HepG2 (cell line): ENCODE measurements at regions not wholly inside any gene's neighbourhood (a gene's known extent, or its start where the extent isn't known, plus 50 kb on each side); places are given as distances from the start of the nearest gene placed in this dataset.

Experiments
- ATAC-seq: fragments of 200-7000 bp; cut with Tn5 transposase; 3 replicates; pipeline ENCODE4 v1.9.1; 2020; ENCODE audit warnings: mild to moderate bottlenecking, moderate library complexity
- BruUV-seq: library from RNA; stranded (reverse); fragments of 400-500 nt; replicated peaks from 2 replicates; lab custom pipeline; 2021; lab: Mats Ljungman, UMichigan
- CTCF ChIA-PET: fragments of 300-600 bp; formaldehyde crosslinking; extraction: SDS; loops from one replicate; lab custom pipeline; 2021; ENCODE audit warnings: low total read pairs, inconsistent platforms, low intra/inter-chr PET ratio; lab: Yijun Ruan, JAX
- POLR2A ChIA-PET: fragments of 350-600 bp; sonication (Branson Sonifier 250); formaldehyde crosslinking; loops from one replicate; lab custom pipeline; 2020; ENCODE audit warnings: antibody characterized with exemption, inconsistent platforms; lab: Yijun Ruan, JAX
- DNase-seq: peaks from one replicate; pipeline ENCODE4 v3.0.0-alpha.2; 2015; ENCODE audit warnings: low spot score
- FAIRE-seq: peaks from 3 replicates; lab custom pipeline; 2011; peaks lifted over from hg19 to GRCh38; lab: Jason Lieb, UNC
- H2AFZ ChIP-seq: one replicate; pipeline ENCODE4 v1.6.1; 2011; ENCODE audit warnings: low read length, inconsistent platforms
- H3K27ac ChIP-seq: fragments of 300-600 bp; 3 replicates; pipeline ENCODE4 v1.8.0; 2011; ENCODE audit warnings: mixed run types, mild to moderate bottlenecking, mixed read lengths, low read length, inconsistent platforms; ENCODE audit not compliant: insufficient read depth; ENCODE audit errors: extremely low read length
- H3K27me3 ChIP-seq, 2 experiments: fragments of 200-600 bp in 1 of 2; 2 replicates in 1 of 2; 3 replicates in 1 of 2; pipeline versions ENCODE4 v1.6.0 to v1.8.0; 2011; ENCODE audit warnings: low read length in 2 of 2, mild to moderate bottlenecking in 2 of 2, moderate library complexity in 2 of 2, inconsistent platforms in 1 of 2; ENCODE audit not compliant: insufficient read depth in 2 of 2, control insufficient read depth in 1 of 2
- H3K36me3 ChIP-seq, 2 experiments: fragments of 200-600 bp in 1 of 2; replicated peaks in 1 of 2; 2 replicates in 1 of 2; 3 replicates in 1 of 2; pipeline versions ENCODE4 v1.5.1 to v1.8.0; 2011; ENCODE audit warnings: low read length in 2 of 2, inconsistent platforms in 1 of 2; ENCODE audit not compliant: insufficient read depth in 2 of 2, control insufficient read depth in 1 of 2
- H3K4me1 ChIP-seq: 2 replicates; pipeline ENCODE4 v1.5.1; 2012; ENCODE audit warnings: low read length, inconsistent platforms; ENCODE audit not compliant: insufficient read depth
- H3K4me2 ChIP-seq: 2 replicates; pipeline ENCODE4 v1.6.0; 2011; ENCODE audit warnings: low read depth, low read length, inconsistent platforms
- H3K4me3 ChIP-seq, 3 experiments: fragments of 200-600 bp in 1 of 3; sonication (generic), shearing (Covaris generic) in 1 of 3; replicated peaks in 1 of 3; 2 replicates each; pipeline ENCODE4 v1.5.1; 2011 to 2016; ENCODE audit warnings: low read length in 3 of 3, inconsistent platforms in 2 of 3, low read depth in 2 of 3, mild to moderate bottlenecking in 2 of 3, control low read depth in 1 of 3, mixed read lengths in 1 of 3; ENCODE audit not compliant: insufficient read depth in 1 of 3
- H3K79me2 ChIP-seq: one replicate; pipeline ENCODE4 v1.6.1; 2011; ENCODE audit warnings: low read length, inconsistent platforms; ENCODE audit not compliant: insufficient read depth
- H3K9ac ChIP-seq: 2 replicates; pipeline ENCODE4 v1.6.0; 2011; ENCODE audit warnings: mild to moderate bottlenecking, low read depth, low read length, inconsistent platforms; ENCODE audit not compliant: insufficient read depth
- H3K9me3 ChIP-seq: 2 replicates; pipeline ENCODE4 v1.5.1; 2012; ENCODE audit warnings: mild to moderate bottlenecking, low read length
- H4K20me1 ChIP-seq: 2 replicates; pipeline ENCODE4 v1.6.0; 2011; ENCODE audit warnings: inconsistent platforms, mild to moderate bottlenecking, low read length, moderate library complexity; ENCODE audit not compliant: insufficient read depth
- CEBPB ChIP-seq: IDR thresholded peaks from 2 replicates; pipeline ENCODE4 v1.6.1; 2011; ENCODE audit warnings: low read depth, low read length, improper control_type of control experiment, borderline replicate concordance
- DZIP1 ChIP-seq: sonication (generic); formaldehyde crosslinking; IDR thresholded peaks from 2 replicates; pipeline ENCODE4 v1.5.0; 2020; ENCODE audit warnings: mild to moderate bottlenecking, missing genetic modification reagents
- GLI4 ChIP-seq: sonication (generic); formaldehyde crosslinking; IDR thresholded peaks from 2 replicates; pipeline ENCODE4 v1.5.1; 2020; ENCODE audit warnings: missing genetic modification reagents, mild to moderate bottlenecking, moderate library complexity, borderline replicate concordance
- HOXD1 ChIP-seq: sonication (generic); formaldehyde crosslinking; IDR thresholded peaks from 2 replicates; pipeline ENCODE4 v1.5.0; 2020; ENCODE audit warnings: missing genetic modification reagents
- IRF1 ChIP-seq: sonication (generic); formaldehyde crosslinking; IDR thresholded peaks from 2 replicates; pipeline ENCODE4 v1.4.0; 2020; ENCODE audit warnings: low read depth, mild to moderate bottlenecking, missing genetic modification reagents
- IRX3 ChIP-seq: sonication (generic); formaldehyde crosslinking; IDR thresholded peaks from 2 replicates; pipeline ENCODE4 v1.8.1; 2023; ENCODE audit warnings: mild to moderate bottlenecking, low read depth, missing genetic modification reagents, borderline replicate concordance
- PAF1 ChIP-seq: IDR thresholded peaks from 2 replicates; pipeline ENCODE4 v1.6.1; 2016; ENCODE audit warnings: missing genetic modification reagents, missing compliant biosample characterization
- PAX8 ChIP-seq: sonication (generic); formaldehyde crosslinking; IDR thresholded peaks from 2 replicates; pipeline ENCODE4 v1.8.0; 2022; ENCODE audit warnings: mild to moderate bottlenecking, missing genetic modification reagents, borderline replicate concordance
- RELA ChIP-seq: sonication (generic); formaldehyde crosslinking; IDR thresholded peaks from 2 replicates; pipeline ENCODE4 v1.4.0; 2020; ENCODE audit warnings: missing genetic modification reagents
- RFX5 ChIP-seq: IDR thresholded peaks from 2 replicates; pipeline ENCODE4 v1.6.1; 2011; ENCODE audit warnings: low read depth, low read length, improper control_type of control experiment
- STAG1 ChIP-seq: sonication (generic); formaldehyde crosslinking; IDR thresholded peaks from 2 replicates; pipeline ENCODE4 v1.4.0; 2020; ENCODE audit warnings: missing genetic modification reagents
- STAT5B ChIP-seq: sonication (generic); formaldehyde crosslinking; IDR thresholded peaks from 2 replicates; pipeline ENCODE4 v1.4.0; 2020; ENCODE audit warnings: missing genetic modification reagents
- SYNCRIP ChIP-seq: fragments of 200-400 bp; formaldehyde crosslinking; IDR thresholded peaks from 2 replicates; pipeline ENCODE4 v1.6.1; 2018; ENCODE audit warnings: mild to moderate bottlenecking, low read depth, low read length; ENCODE audit not compliant: insufficient read depth
- ZBTB7B ChIP-seq: sonication (generic); formaldehyde crosslinking; IDR thresholded peaks from 2 replicates; pipeline ENCODE4 v1.4.0; 2020; ENCODE audit warnings: missing genetic modification reagents
- ZNF207 ChIP-seq: fragments of 450-650 bp; IDR thresholded peaks from 2 replicates; pipeline ENCODE4 v1.6.1; 2016; ENCODE audit warnings: antibody characterized with exemption, borderline replicate concordance
- ZNF629 ChIP-seq: sonication (generic); formaldehyde crosslinking; conservative IDR thresholded peaks from 2 replicates; pipeline ENCODE4 v1.5.0; 2020; ENCODE audit warnings: missing genetic modification reagents
- ZNF660 ChIP-seq: sonication (generic); formaldehyde crosslinking; IDR thresholded peaks from 2 replicates; pipeline ENCODE4 v1.5.1; 2020; ENCODE audit warnings: mild to moderate bottlenecking, low read depth, missing genetic modification reagents, borderline replicate concordance
- ZNF737 ChIP-seq: sonication (generic); formaldehyde crosslinking; IDR thresholded peaks from 2 replicates; pipeline ENCODE4 v1.5.0; 2020; ENCODE audit warnings: missing genetic modification reagents, mild to moderate bottlenecking, borderline replicate concordance
- WGBS: methylation state at CpG from one replicate; pipeline ENCODE4 v1.1.6; 2017; ENCODE audit warnings: low lambda C conversion rate; 5-methylcytosine and 5-hydroxymethylcytosine counted together
- in situ Hi-C: cut with HindIII; loops from 2 replicates; pipeline ENCODE4 v1.10.0; 2017; ENCODE audit warnings: low pct_unique_long_range_greater_than_20kb; ENCODE audit not compliant: extremely low pct_ligation_motif_present
- intact Hi-C: fragments of 100-400 bp; cut with micrococcal nuclease; formaldehyde crosslinking; loops from one replicate; pipeline ENCODE4 v1.10.0; 2022; ENCODE audit not compliant: unreplicated experiment
- TF ChIP-seq, protein P1 (sequence below): sonication (generic); formaldehyde crosslinking; IDR thresholded peaks from 2 replicates; pipeline ENCODE4 v1.8.0; 2022; ENCODE audit warnings: mild to moderate bottlenecking, missing genetic modification reagents, borderline replicate concordance

GRCh38 chr11:25613865-25614264 lies 718.1 kb upstream of the ANO3 start:
- H3K4me3 ChIP-seq: no peak overlapping the region
- TF ChIP-seq STAT5B (CRISPR knock-in tag): no peak
- no peak for TF ChIP-seq HOXD1 (CRISPR knock-in tag)
- TF ChIP-seq ZNF629 (CRISPR knock-in tag): no peak
- TF ChIP-seq DZIP1: no peak
- no peak for TF ChIP-seq CEBPB
- TF ChIP-seq ZBTB7B (CRISPR knock-in tag): no peak
- TF ChIP-seq IRX3 (CRISPR knock-in tag): no peak
- no peak for TF ChIP-seq ZNF660 (CRISPR knock-in tag)
- no peak for TF ChIP-seq RFX5
- TF ChIP-seq PAX8 (CRISPR knock-in tag): no peak
- TF ChIP-seq STAG1: no peak
- no peak for TF ChIP-seq ZNF737 (CRISPR knock-in tag)
- TF ChIP-seq GLI4: no peak
- TF ChIP-seq, protein P1, sequence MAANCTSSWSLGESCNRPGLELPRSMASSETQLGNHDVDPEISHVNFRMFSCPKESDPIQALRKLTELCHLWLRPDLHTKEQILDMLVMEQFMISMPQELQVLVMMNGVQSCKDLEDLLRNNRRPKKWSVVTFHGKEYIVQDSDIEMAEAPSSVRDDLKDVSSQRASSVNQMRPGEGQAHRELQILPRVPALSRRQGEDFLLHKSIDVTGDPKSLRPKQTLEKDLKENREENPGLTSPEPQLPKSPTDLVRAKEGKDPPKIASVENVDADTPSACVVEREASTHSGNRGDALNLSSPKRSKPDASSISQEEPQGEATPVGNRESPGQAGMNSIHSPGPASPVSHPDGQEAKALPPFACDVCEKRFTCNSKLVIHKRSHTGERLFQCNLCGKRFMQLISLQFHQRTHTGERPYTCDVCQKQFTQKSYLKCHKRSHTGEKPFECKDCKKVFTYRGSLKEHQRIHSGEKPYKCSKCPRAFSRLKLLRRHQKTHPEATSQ (CRISPR knock-in tag): no peak
- no peak for TF ChIP-seq PAF1
- no peak for TF ChIP-seq ZNF207
- TF ChIP-seq RELA (CRISPR knock-in tag): no peak
- TF ChIP-seq IRF1 (CRISPR knock-in tag): no peak
- TF ChIP-seq SYNCRIP: no peak
- TF ChIP-seq, all 625 proteins: peak for 0
- H3K9ac ChIP-seq: no peak overlapping the region
- FAIRE-seq (no peak), ATAC-seq (no peak), DNase-seq (no peak)
- BruUV-seq: no TSS peak
- H3K27ac ChIP-seq: no peak overlapping the region
- no peaks in the 10 kb centered on the region for H3K79me2 ChIP-seq
- in situ Hi-C loops (no loop called here), intact Hi-C loops (no loop called here)
- no peaks in the 10 kb centered on the region for H3K4me1 ChIP-seq
- no peaks in the 10 kb centered on the region for H3K36me3 ChIP-seq
- peaks cover 44% of the 10 kb centered on the region for H3K9me3 ChIP-seq
- no peaks in the 10 kb centered on the region for H4K20me1 ChIP-seq
- ChIA-PET POLR2A (no interaction called here), CTCF (no interaction called here)
- H2AFZ ChIP-seq: no peak overlapping the region
- 50% methylated on average over 4 of the region's 4 CpGs for WGBS
- H3K4me2 ChIP-seq: no peak overlapping the region
- no peaks in the 10 kb centered on the region for H3K27me3 ChIP-seq
